D721Med (cell line): ENCODE measurements at regions not wholly inside any gene's neighbourhood (a gene's known extent, or its start where the extent isn't known, plus 50 kb on each side); places are given as distances from the start of the nearest gene placed in this dataset.

Experiments
- DNase-seq: peaks from one replicate; pipeline ENCODE4 v3.0.0; 2011; ENCODE audit warnings: low spot score; ENCODE audit not compliant: insufficient read length
- FAIRE-seq: peaks from 2 replicates; lab custom pipeline; 2011; peaks lifted over from hg19 to GRCh38; lab: Jason Lieb, UNC
- TF ChIP-seq, protein P1 (sequence below): IDR thresholded peaks from 2 replicates; pipeline ENCODE4 v1.5.1; 2012; ENCODE audit warnings: mild to moderate bottlenecking, control low read depth; ENCODE audit not compliant: insufficient read depth; ENCODE audit errors: missing control alignments

GRCh38 chr5:176728831-176729251, 81.5 kb upstream of the UNC5A start:
- FAIRE-seq (no peak), DNase-seq (no peak)

DNA sequence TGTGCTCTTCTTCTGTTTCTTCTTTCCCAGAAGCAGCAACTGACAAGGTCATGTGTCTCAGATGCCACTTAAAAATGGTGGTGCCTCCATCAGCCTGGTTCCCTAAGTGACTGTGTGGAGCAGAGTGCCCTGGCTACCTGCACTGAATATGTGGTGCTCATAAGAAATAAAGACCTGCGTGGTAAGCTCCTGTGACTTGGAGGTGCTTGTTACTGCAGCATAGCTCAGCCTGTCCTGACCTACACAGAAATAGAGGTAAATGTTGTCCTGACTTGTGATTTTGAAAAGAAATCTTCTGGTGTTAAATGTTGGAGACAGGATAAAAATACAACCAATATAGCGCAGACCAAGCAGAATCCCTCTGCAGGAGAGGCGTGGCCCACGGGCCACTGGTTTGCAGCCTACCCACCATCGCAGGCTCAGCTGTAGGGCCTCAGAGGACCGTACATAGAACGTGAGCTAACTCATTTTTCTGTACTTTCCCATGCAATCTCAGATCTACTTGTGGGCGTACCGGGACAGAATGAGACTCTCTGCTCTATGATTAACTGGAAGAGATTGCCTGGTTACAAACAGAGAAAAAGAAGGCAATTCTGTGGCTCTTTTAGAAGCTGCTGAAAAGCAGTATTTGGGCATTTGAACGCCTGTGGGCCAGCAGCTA, 79.4 kb upstream of the UNC5A start:
- no peak for DNase-seq
- TF ChIP-seq, protein P1, sequence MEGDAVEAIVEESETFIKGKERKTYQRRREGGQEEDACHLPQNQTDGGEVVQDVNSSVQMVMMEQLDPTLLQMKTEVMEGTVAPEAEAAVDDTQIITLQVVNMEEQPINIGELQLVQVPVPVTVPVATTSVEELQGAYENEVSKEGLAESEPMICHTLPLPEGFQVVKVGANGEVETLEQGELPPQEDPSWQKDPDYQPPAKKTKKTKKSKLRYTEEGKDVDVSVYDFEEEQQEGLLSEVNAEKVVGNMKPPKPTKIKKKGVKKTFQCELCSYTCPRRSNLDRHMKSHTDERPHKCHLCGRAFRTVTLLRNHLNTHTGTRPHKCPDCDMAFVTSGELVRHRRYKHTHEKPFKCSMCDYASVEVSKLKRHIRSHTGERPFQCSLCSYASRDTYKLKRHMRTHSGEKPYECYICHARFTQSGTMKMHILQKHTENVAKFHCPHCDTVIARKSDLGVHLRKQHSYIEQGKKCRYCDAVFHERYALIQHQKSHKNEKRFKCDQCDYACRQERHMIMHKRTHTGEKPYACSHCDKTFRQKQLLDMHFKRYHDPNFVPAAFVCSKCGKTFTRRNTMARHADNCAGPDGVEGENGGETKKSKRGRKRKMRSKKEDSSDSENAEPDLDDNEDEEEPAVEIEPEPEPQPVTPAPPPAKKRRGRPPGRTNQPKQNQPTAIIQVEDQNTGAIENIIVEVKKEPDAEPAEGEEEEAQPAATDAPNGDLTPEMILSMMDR = no peak
- no peak for FAIRE-seq

More at GRCh38 chr5:176728831-176729251, 81.5 kb upstream of the UNC5A start:
- TF ChIP-seq, protein P1 = no peak

GRCh38 chr5:176731506-176732160, 78.7 kb upstream of the UNC5A start:
- no peak for FAIRE-seq
- TF ChIP-seq, protein P1 = no peak
- no peak for DNase-seq

DNA sequence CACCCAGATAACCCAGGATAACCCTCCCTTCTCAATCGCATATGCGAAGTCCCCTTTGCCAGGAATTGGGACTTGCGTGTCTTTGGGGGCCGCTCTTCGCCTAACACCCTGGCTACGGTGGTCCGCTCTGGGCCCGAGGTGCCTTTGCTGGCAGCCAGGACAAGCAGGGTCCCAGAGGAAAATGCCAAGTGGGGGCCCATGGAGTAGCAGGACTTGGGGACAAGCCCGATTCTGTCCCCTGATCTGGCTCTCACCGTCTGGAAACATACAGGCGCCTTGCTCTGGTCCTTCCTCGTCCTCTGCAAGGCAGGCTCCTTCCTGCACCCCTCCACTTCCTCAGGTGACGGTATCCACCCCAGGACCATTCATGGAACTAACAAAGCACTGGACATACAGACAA, 78.1 kb upstream of the UNC5A start:
- DNase-seq = no peak
- FAIRE-seq = no peak
- TF ChIP-seq, protein P1 = no peak

DNA sequence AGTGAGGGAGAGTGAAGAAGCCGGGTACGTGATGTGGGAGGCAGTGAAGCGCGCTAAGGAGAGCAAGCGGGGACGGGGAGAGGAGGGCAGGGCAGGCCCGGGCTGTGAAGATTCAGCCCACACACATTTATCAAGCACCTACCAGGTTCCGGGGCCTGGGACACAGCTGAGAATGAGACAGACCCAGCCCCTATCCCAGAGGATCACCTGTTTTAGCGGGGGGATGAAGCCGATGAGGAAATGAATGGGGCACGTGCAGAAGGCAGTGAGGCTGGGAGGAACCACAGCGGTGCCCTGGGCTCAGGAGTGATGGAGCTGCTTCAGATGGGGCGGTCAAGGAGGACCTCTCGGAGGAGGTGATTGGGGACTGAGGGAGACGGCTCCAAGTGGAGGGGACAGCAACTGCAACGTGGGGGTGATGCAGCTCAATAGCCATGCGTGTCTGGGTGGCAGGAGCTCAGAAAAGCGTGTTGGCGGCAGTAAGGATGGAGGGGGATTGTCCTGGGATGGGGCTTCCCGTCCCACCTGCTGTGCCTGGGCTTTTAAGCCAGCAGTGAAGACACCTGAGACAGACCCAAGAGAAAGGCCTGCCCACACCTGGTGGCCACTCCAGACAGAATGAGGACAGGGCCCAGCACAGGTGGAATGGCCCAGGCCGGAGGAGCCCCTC, 77.5 kb upstream of the UNC5A start:
- FAIRE-seq (no peak), DNase-seq (no peak)
- TF ChIP-seq, protein P1 = no peak

DNA sequence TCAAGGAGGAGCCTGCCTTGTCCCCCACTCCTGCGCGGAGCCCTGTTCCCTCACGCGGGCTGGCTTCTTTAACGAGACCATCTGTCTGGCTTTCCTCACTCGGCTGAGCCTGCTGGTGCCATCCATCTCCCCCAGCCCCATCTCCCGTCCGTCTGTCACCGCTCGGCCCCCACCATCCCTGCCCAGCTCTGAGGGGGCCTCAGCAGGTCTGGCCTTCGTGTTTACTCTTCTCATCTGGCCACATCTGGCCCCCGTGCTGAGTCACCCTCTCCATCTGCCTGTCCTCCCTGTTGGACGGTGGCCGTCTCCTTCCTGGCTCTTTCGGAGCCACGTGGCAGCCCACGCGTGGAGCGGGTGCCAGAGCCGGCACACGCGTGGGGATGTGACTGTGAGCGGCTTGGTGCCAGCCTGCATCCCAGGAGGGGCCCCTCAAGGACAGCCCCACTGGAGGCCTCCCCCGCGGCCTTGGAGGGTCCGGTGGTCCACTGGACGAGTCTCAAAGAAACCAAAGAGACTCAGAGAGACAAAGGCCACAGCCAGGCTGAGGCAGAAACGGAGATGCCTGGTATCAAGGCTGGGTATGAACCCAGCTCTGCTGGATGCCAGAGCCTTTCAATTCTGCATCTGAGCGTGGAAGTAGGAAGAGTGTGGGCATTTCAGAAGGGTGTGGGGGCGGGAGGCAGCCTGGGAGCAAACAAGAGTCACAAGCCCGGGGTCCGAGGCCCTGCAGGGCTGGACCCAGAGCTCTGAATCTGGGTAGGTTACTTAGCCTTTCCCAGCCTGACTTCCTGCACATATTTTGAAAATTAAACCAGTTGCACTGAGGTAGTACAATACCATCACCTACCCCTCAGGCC, 76.7 kb upstream of the UNC5A start:
- DNase-seq (no peak), FAIRE-seq (no peak)
- TF ChIP-seq, protein P1 = no peak
